ENCODE measurements at regions not wholly inside any gene's neighbourhood (a gene's known extent, or its start where the extent isn't known, plus 50 kb on each side); places are given as distances from the start of the nearest gene placed in this dataset.

DNA sequence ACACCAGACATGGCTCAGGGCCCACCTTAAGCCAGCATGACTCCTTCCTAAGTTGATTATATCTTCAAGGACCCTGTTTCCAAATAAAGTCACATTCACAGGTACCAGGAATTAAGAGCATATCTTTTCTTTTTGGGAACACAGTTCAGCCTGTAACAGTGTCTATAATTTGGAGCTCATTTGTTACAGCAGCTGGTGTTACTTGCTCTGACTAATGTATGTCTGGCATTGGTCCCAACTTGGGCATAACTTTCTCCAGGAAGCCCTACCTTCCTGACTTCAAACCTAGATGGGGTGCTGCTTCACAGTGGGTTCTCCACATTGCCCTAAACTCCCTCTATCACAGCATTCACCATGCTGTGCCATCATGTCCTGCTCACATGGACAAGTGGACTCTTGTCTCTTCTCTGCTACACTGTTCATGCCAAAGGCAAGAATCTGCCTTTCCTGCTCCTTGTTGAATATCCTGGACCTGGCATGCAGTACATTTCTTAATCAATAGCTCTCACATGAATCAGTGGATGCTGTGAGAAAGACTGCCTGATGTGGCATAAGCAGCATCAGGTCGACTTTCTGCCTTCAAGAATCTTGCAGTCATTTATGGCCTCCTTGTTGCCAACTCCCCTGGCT lies 117.4 kb upstream of the FOXA2 start:
- no peak for TF ChIP-seq EZH2 (IDR thresholded peaks at IDR 0.05; ENCODE audit: low read length, missing control alignments)
- no peak for TF ChIP-seq CTCF (conservative IDR thresholded peaks at IDR 0.05 in 1 of 2, IDR thresholded peaks at IDR 0.05 in 1 of 2; ENCODE audit: low read depth in 1 of 2, low read length in 2 of 2)

GRCh38 chr20:22703843-22704242 lies 119.5 kb upstream of the FOXA2 start:
- H3K4me3 ChIP-seq (replicated peaks in 1 of 4; ENCODE audit: control extremely low read depth in 1 of 4, insufficient read depth in 1 of 4, low read depth in 3 of 4, low read length in 4 of 4): no peak overlapping the region
- H3K27ac ChIP-seq (ENCODE audit: insufficient read depth, low read length): no peak overlapping the region
- DNase-seq (ENCODE audit: low read depth in 2 of 2): no peak
- H4K20me1 ChIP-seq (ENCODE audit: control insufficient read depth, extremely low read depth, insufficient read depth, low read length): no peaks in the 10 kb centered on the region
- no peaks in the 10 kb centered on the region for H3K27me3 ChIP-seq (ENCODE audit: control insufficient read depth, insufficient read depth, low read length)
- no peaks in the 10 kb centered on the region for H3K4me1 ChIP-seq (ENCODE audit: control insufficient read depth, extremely low read depth, insufficient read depth, low read length)
- H3K9me3 ChIP-seq (ENCODE audit: control insufficient read depth, insufficient read depth, low read depth, low read length): no peaks in the 10 kb centered on the region
- TF ChIP-seq EZH2 (IDR thresholded peaks at IDR 0.05; ENCODE audit: low read length, missing control alignments): no peak
- TF ChIP-seq CTCF (conservative IDR thresholded peaks at IDR 0.05 in 1 of 2, IDR thresholded peaks at IDR 0.05 in 1 of 2; ENCODE audit: low read depth in 1 of 2, low read length in 2 of 2): no peak
- H2AFZ ChIP-seq (ENCODE audit: low read length): no peak overlapping the region
- no peaks in the 10 kb centered on the region for H3K36me3 ChIP-seq (ENCODE audit: control insufficient read depth, insufficient read depth, low read length)
- no peak overlapping the region for H3K9ac ChIP-seq (ENCODE audit: insufficient read depth, low read length)
- no peak overlapping the region for H3K4me2 ChIP-seq (ENCODE audit: extremely low read depth, insufficient read depth, low read length)
- no peaks in the 10 kb centered on the region for H3K79me2 ChIP-seq (ENCODE audit: control insufficient read depth, insufficient read depth, low read length)

More for the DNA sequence above, 117.4 kb upstream of the FOXA2 start:
- Histone ChIP-seq H3K4me2 (ENCODE audit: extremely low read depth, insufficient read depth, low read length) (no peak overlapping the region), H3K4me3 (replicated peaks in 1 of 4; ENCODE audit: control extremely low read depth in 1 of 4, insufficient read depth in 1 of 4, low read depth in 3 of 4, low read length in 4 of 4) (no peak overlapping the region), H3K36me3 (ENCODE audit: control insufficient read depth, insufficient read depth, low read length) (no peaks in the 10 kb centered on the region), H4K20me1 (ENCODE audit: control insufficient read depth, extremely low read depth, insufficient read depth, low read length) (no peaks in the 10 kb centered on the region), H3K27me3 (ENCODE audit: control insufficient read depth, insufficient read depth, low read length) (no peaks in the 10 kb centered on the region), H3K27ac (ENCODE audit: insufficient read depth, low read length) (no peak overlapping the region), H3K9me3 (ENCODE audit: control insufficient read depth, insufficient read depth, low read depth, low read length) (no peaks in the 10 kb centered on the region), H2AFZ (ENCODE audit: low read length) (no peak overlapping the region), H3K79me2 (ENCODE audit: control insufficient read depth, insufficient read depth, low read length) (no peaks in the 10 kb centered on the region), H3K9ac (ENCODE audit: insufficient read depth, low read length) (no peak overlapping the region), H3K4me1 (ENCODE audit: control insufficient read depth, extremely low read depth, insufficient read depth, low read length) (no peaks in the 10 kb centered on the region)
- no peak for DNase-seq (ENCODE audit: low read depth in 2 of 2)

DNA sequence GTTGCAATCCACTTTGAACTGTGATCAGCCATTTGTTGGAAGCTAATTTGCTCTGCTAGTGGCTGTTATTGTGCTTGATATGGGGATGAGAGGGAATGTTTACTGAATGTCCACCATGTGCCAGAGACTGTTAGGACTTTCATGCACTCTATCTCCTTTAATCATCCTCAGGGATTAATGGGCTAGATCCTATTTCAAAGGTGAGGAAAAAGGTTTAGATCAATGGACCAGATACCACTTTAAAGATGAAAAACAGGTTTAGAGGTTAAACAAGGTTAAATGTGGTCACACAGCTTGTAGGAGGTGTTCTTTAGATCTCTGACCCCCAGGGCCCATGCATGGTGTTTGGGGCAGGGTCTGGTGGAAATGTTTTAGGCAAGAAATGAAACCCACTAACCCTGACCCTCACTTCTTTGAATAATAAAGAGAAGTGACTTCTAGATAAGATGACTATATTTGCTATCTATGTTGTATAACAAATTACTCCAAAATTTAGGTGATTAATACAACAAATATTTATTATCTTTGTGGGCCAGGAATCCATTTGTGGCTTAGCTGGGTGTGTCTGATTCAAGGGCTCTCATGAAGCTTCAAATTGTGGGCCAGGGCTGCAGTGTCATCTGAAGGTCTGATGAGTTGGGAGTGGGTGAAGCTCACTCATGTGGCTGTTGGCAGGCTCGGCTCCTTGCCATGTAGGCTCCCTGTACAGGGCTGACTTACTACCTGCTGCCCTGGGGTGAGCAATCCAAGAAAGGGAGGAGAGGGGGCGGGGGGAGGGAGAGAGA lies 127.8 kb upstream of the FOXA2 start:
- no peaks in the 10 kb centered on the region for H3K36me3 ChIP-seq (ENCODE audit: control insufficient read depth, insufficient read depth, low read length)
- no peaks in the 10 kb centered on the region for H3K9me3 ChIP-seq (ENCODE audit: control insufficient read depth, insufficient read depth, low read depth, low read length)
- TF ChIP-seq EZH2 (IDR thresholded peaks at IDR 0.05; ENCODE audit: low read length, missing control alignments) (no peak), CTCF (conservative IDR thresholded peaks at IDR 0.05 in 1 of 2, IDR thresholded peaks at IDR 0.05 in 1 of 2; ENCODE audit: low read depth in 1 of 2, low read length in 2 of 2) (no peak)
- no peak for DNase-seq (ENCODE audit: low read depth in 2 of 2)
- no peaks in the 10 kb centered on the region for H3K79me2 ChIP-seq (ENCODE audit: control insufficient read depth, insufficient read depth, low read length)
- H3K9ac ChIP-seq (ENCODE audit: insufficient read depth, low read length): no peak overlapping the region
- no peaks in the 10 kb centered on the region for H3K4me1 ChIP-seq (ENCODE audit: control insufficient read depth, extremely low read depth, insufficient read depth, low read length)
- no peak overlapping the region for H2AFZ ChIP-seq (ENCODE audit: low read length)
- no peaks in the 10 kb centered on the region for H3K27me3 ChIP-seq (ENCODE audit: control insufficient read depth, insufficient read depth, low read length)
- no peaks in the 10 kb centered on the region for H4K20me1 ChIP-seq (ENCODE audit: control insufficient read depth, extremely low read depth, insufficient read depth, low read length)
- no peak overlapping the region for H3K4me3 ChIP-seq (replicated peaks in 1 of 4; ENCODE audit: control extremely low read depth in 1 of 4, insufficient read depth in 1 of 4, low read depth in 3 of 4, low read length in 4 of 4)
- H3K4me2 ChIP-seq (ENCODE audit: extremely low read depth, insufficient read depth, low read length): no peak overlapping the region
- no peak overlapping the region for H3K27ac ChIP-seq (ENCODE audit: insufficient read depth, low read length)
